A549 (cell line): ENCODE measurements at regions not wholly inside any gene's neighbourhood (a gene's known extent, or its start where the extent isn't known, plus 50 kb on each side); places are given as distances from the start of the nearest gene placed in this dataset.

ENCODE experiments used
- ATAC-seq, 2 experiments: fragments of 200-7000 bp in 1 of 2; fragments of >200 bp in 1 of 2; cut with Nextera tagmentation in 1 of 2; cut with Tn5 transposase in 1 of 2; 3 replicates each; pipeline versions ENCODE4 v1.8.0 to v1.9.1; 2018 to 2020; ENCODE audit warnings: mild to moderate bottlenecking in 1 of 2, moderate library complexity in 1 of 2
- CTCF ChIA-PET: fragments of 300-600 bp; sonication (Branson Sonifier 250); formaldehyde crosslinking; extraction: SDS; loops from one replicate; lab custom pipeline; 2021; ENCODE audit warnings: antibody characterized with exemption, inconsistent platforms; lab: Yijun Ruan, JAX
- POLR2A ChIA-PET: fragments of 350-600 bp; formaldehyde crosslinking; extraction: SDS; loops from one replicate; lab custom pipeline; 2021; ENCODE audit warnings: antibody characterized with exemption, inconsistent platforms; lab: Yijun Ruan, JAX
- DNase-seq, 2 experiments: peaks; one replicate each; pipeline versions ENCODE4 v3.0.0 to v3.0.0-alpha.2; 2011 to 2016; ENCODE audit warnings: low read depth in 1 of 2, low spot score in 1 of 2
- FAIRE-seq: peaks from 2 replicates; lab custom pipeline; 2011; peaks lifted over from hg19 to GRCh38; lab: Jason Lieb, UNC
- H3K27ac ChIP-seq, 2 experiments: fragments of >200 bp; sonication (Bioruptor Twin); formaldehyde crosslinking; 3 replicates each; pipeline ENCODE4 v1.5.1; 2016 to 2017
- H3K4me1 ChIP-seq: fragments of >200 bp; sonication (Bioruptor Twin); formaldehyde crosslinking; 3 replicates; pipeline ENCODE4 v1.6.1; 2016
- H3K4me2 ChIP-seq: fragments of >200 bp; sonication (Bioruptor Twin); formaldehyde crosslinking; 3 replicates; pipeline ENCODE4 v1.6.1; 2016
- H3K4me3 ChIP-seq: fragments of >200 bp; sonication (Bioruptor Twin); formaldehyde crosslinking; 3 replicates; pipeline ENCODE4 v1.5.1; 2016
- H3K9me3 ChIP-seq: fragments of >200 bp; sonication (Bioruptor Twin); formaldehyde crosslinking; 3 replicates; pipeline ENCODE4 v1.6.1; 2016
- CHD4 ChIP-seq: fragments of 200-600 bp; sonication (generic); IDR thresholded peaks from 2 replicates; pipeline ENCODE4 v1.6.1; 2016; ENCODE audit warnings: antibody characterized with exemption, mild to moderate bottlenecking, borderline replicate concordance
- EP300 ChIP-seq, 2 experiments: fragments of >200 bp; sonication (Bioruptor Twin); formaldehyde crosslinking; IDR thresholded peaks; 2 replicates in 1 of 2; 3 replicates in 1 of 2; pipeline ENCODE4 v1.6.1; 2016 to 2017
- ESRRA ChIP-seq: fragments of 150-350 bp; IDR thresholded peaks from 2 replicates; pipeline ENCODE4 v1.6.1; 2014; ENCODE audit warnings: mild to moderate bottlenecking, low read length, borderline replicate concordance
- FOXS1 ChIP-seq: fragments of 250-450 bp; sonication (Bioruptor Pico); IDR thresholded peaks from 2 replicates; pipeline ENCODE4 v1.5.0; 2020; ENCODE audit warnings: mild to moderate bottlenecking, moderate library complexity
- GATA3 ChIP-seq: IDR thresholded peaks from 2 replicates; pipeline ENCODE4 v1.6.1; 2012; ENCODE audit warnings: borderline replicate concordance
- HDAC2 ChIP-seq: fragments of 200-600 bp; sonication (generic); IDR thresholded peaks from 2 replicates; pipeline ENCODE4 v1.6.1; 2016
- HOXA7 ChIP-seq: fragments of 250-450 bp; sonication (Bioruptor Pico); IDR thresholded peaks from 2 replicates; pipeline ENCODE4 v1.5.0; 2020; ENCODE audit warnings: mild to moderate bottlenecking, moderate library complexity
- HOXB13 ChIP-seq: fragments of 250-450 bp; sonication (Bioruptor Pico); IDR thresholded peaks from 2 replicates; pipeline ENCODE4 v1.5.0; 2020; ENCODE audit warnings: low read depth, mild to moderate bottlenecking, moderate library complexity
- JUN ChIP-seq, 2 experiments: fragments of >200 bp; sonication (Bioruptor Twin); formaldehyde crosslinking; IDR thresholded peaks; 2 replicates in 1 of 2; 3 replicates in 1 of 2; pipeline ENCODE4 v1.6.1; 2016 to 2017
- KDM1A ChIP-seq: fragments of 200-600 bp; sonication (generic); IDR thresholded peaks from 2 replicates; pipeline ENCODE4 v1.6.1; 2016; ENCODE audit warnings: low read depth, mild to moderate bottlenecking
- NFE2L2 ChIP-seq: fragments of 150-350 bp; conservative IDR thresholded peaks from 2 replicates; pipeline ENCODE4 v1.6.1; 2014; ENCODE audit warnings: low read length
- NPAS2 ChIP-seq: fragments of 250-450 bp; sonication (Bioruptor Pico); IDR thresholded peaks from 2 replicates; pipeline ENCODE4 v1.8.0; 2022; ENCODE audit warnings: mild to moderate bottlenecking, moderate library complexity, borderline replicate concordance
- NR3C1 ChIP-seq: fragments of >200 bp; sonication (Bioruptor Twin); formaldehyde crosslinking; IDR thresholded peaks from 3 replicates; pipeline ENCODE4 v1.6.1; 2017
- POLR2AphosphoS2 ChIP-seq: conservative IDR thresholded peaks from 2 replicates; pipeline ENCODE4 v1.6.1; 2012; ENCODE audit warnings: low read length, improper control_type of control experiment, inconsistent platforms
- RAD21 ChIP-seq, 2 experiments: fragments of >200 bp in 1 of 2; sonication (Bioruptor Twin) in 1 of 2; formaldehyde crosslinking in 1 of 2; IDR thresholded peaks in 1 of 2; conservative IDR thresholded peaks in 1 of 2; 2 replicates in 1 of 2; 3 replicates in 1 of 2; pipeline ENCODE4 v1.6.1; 2012 to 2018; ENCODE audit warnings: inconsistent platforms in 1 of 2
- RARB ChIP-seq: fragments of 250-450 bp; sonication (Bioruptor Pico); IDR thresholded peaks from 2 replicates; pipeline ENCODE4 v1.8.0; 2021; ENCODE audit warnings: mild to moderate bottlenecking, moderate library complexity
- ZC3H11A ChIP-seq: fragments of 450-650 bp; IDR thresholded peaks from 2 replicates; pipeline ENCODE4 v1.6.1; 2014; ENCODE audit warnings: antibody characterized with exemption, mild to moderate bottlenecking
- ZNF302 ChIP-seq: fragments of 250-450 bp; sonication (Bioruptor Pico); IDR thresholded peaks from 2 replicates; pipeline ENCODE4 v1.9.0; 2021; ENCODE audit warnings: inconsistent platforms, mild to moderate bottlenecking, moderate library complexity
- ZSCAN20 ChIP-seq: fragments of 250-450 bp; sonication (Bioruptor Pico); IDR thresholded peaks from 2 replicates; pipeline ENCODE4 v1.8.0; 2022; ENCODE audit warnings: mild to moderate bottlenecking, moderate library complexity
- WGBS: methylation state at CpG from one replicate; pipeline ENCODE4 v1.1.6; 2017; ENCODE audit errors: missing lambda C conversion rate; 5-methylcytosine and 5-hydroxymethylcytosine counted together
- TF ChIP-seq, protein P1 (sequence below): IDR thresholded peaks from 2 replicates; pipeline ENCODE4 v1.6.1; 2012; ENCODE audit warnings: low read depth, borderline replicate concordance
- TF ChIP-seq, protein P2 (sequence below): fragments of 450-650 bp; IDR thresholded peaks from 2 replicates; pipeline ENCODE4 v1.6.1; 2014; ENCODE audit warnings: antibody characterized with exemption
- TF ChIP-seq, protein P3 (sequence below): fragments of 250-450 bp; sonication (Bioruptor Pico); IDR thresholded peaks from 2 replicates; pipeline ENCODE4 v1.5.0; 2021; ENCODE audit warnings: mild to moderate bottlenecking, moderate library complexity, borderline replicate concordance
- TF ChIP-seq, protein P4 (sequence below): fragments of 200-600 bp; sonication (generic); IDR thresholded peaks from 2 replicates; pipeline ENCODE4 v1.6.1; 2016; ENCODE audit warnings: antibody characterized with exemption, mild to moderate bottlenecking, moderate library complexity

DNA sequence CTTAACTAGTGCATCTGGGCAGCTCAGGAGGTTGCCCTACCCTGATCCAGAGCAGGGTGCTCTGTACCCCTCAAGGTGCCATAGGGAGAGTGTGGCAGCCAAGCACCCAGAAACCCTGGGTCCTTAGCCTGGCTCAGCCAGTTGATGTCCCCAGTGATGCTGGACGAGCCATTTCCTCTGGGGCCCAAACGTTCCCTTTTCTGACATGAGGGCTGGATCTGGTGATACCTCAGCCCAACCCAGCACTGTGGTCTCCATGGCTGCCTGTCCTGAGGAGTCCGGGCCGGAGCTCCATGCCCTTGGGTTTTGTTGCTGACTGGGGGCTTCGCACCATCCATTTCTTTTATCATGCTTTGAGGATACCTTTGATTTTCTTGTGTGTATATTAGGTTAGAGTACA lies 87.9 kb upstream of the IKZF1 start (continued):
- TF ChIP-seq, protein P1, sequence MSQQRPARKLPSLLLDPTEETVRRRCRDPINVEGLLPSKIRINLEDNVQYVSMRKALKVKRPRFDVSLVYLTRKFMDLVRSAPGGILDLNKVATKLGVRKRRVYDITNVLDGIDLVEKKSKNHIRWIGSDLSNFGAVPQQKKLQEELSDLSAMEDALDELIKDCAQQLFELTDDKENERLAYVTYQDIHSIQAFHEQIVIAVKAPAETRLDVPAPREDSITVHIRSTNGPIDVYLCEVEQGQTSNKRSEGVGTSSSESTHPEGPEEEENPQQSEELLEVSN, result no peak
- TF ChIP-seq CHD4 (no peak), HDAC2 (no peak), NFE2L2 (no peak), JUN (IDR thresholded peaks at IDR 0.05) (no peak), NR3C1 (no peak)
- TF ChIP-seq, all 56 proteins: peak for 0

DNA sequence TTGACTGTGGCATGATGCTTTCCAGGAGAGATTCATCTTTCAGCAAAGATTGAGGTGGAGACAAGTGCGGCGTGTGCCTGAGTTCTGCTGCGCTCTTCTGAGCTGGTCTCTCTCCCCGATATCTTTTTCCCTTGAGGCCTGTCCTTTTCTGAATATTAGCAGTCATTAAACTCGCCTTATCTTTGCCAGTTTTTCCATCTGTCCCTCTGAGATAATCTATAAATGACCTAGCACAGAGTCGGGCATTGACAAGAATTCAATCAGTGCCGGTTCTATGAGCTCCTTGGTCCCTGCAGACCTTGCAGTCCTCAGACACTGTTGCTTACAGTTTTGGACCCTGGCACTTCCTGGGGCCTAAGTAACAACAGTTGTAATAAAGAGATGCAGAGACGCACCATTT lies 89.7 kb upstream of the IKZF1 start:
- H3K4me2 ChIP-seq, result no peak overlapping the region
- TF ChIP-seq NR3C1 (no peak), ESRRA (no peak), RARB (CRISPR knock-in tag) (no peak)
- ATAC-seq (no peak), FAIRE-seq (no peak), DNase-seq (no peak)
- H3K9me3 ChIP-seq, result no peaks in the 10 kb centered on the region
- H3K27ac ChIP-seq, result no peak overlapping the region
- POLR2A ChIA-PET, result no interaction called here
- H3K4me1 ChIP-seq, result no peaks in the 10 kb centered on the region
- CTCF ChIA-PET, result interaction anchor here (0.8 to 2.8 kb wide), 5 partner anchors 9 to 948 kb away, joined by 3 to 15 read pairs (median 4); no protein-coding TSS in a partner anchor
- H3K4me3 ChIP-seq, result no peak overlapping the region
- WGBS, result 19% methylated on average over 8 of the region's 8 CpGs

DNA sequence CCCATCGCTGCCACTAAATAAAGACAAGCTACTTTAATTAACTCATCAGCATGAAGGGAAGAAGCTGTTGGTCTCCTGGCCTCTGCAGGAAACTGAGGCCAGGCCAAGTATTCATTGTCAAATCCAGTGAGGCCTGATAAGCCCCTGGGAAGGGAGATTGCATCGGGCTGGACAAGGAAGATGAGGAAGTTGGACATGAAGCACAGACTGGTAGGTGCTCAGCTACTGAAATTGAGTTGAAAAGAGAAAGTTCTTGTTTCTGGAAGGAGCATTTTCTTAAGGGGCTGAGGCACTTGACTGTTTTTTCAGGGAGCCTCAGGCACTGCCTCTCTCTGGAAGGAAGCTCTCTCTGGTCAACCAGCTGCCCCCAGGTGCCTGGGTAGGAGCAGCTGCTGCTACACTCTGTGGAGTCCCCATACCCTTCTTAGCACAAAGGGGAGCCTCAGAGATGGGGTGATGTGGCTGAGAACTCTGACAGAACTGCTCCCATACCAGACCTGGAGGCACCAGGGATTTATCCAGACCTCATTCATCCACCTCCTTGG lies 90.3 kb upstream of the IKZF1 start:
- WGBS, result 20% methylated on average over 2 of the region's 2 CpGs
- ATAC-seq (no peak), FAIRE-seq (no peak), DNase-seq (no peak)
- H3K4me3 ChIP-seq, result no peak overlapping the region
- H3K9me3 ChIP-seq, result no peaks in the 10 kb centered on the region
- TF ChIP-seq POLR2AphosphoS2 (no peak), RARB (CRISPR knock-in tag) (no peak), ZC3H11A (no peak), NR3C1 (no peak), ZSCAN20 (no peak), HOXA7 (CRISPR knock-in tag) (no peak), ZNF302 (no peak), KDM1A (no peak), CHD4 (no peak), HOXB13 (no peak), NPAS2 (CRISPR knock-in tag) (no peak), GATA3 (no peak), EP300 (IDR thresholded peaks at IDR 0.05) (no peak), FOXS1 (CRISPR knock-in tag) (no peak), RAD21 (conservative IDR thresholded peaks at IDR 0.05 in 1 of 2, IDR thresholded peaks at IDR 0.05 in 1 of 2) (no peak)
- TF ChIP-seq, protein P2, sequence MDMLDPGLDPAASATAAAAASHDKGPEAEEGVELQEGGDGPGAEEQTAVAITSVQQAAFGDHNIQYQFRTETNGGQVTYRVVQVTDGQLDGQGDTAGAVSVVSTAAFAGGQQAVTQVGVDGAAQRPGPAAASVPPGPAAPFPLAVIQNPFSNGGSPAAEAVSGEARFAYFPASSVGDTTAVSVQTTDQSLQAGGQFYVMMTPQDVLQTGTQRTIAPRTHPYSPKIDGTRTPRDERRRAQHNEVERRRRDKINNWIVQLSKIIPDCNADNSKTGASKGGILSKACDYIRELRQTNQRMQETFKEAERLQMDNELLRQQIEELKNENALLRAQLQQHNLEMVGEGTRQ, result no peak
- TF ChIP-seq, protein P3, sequence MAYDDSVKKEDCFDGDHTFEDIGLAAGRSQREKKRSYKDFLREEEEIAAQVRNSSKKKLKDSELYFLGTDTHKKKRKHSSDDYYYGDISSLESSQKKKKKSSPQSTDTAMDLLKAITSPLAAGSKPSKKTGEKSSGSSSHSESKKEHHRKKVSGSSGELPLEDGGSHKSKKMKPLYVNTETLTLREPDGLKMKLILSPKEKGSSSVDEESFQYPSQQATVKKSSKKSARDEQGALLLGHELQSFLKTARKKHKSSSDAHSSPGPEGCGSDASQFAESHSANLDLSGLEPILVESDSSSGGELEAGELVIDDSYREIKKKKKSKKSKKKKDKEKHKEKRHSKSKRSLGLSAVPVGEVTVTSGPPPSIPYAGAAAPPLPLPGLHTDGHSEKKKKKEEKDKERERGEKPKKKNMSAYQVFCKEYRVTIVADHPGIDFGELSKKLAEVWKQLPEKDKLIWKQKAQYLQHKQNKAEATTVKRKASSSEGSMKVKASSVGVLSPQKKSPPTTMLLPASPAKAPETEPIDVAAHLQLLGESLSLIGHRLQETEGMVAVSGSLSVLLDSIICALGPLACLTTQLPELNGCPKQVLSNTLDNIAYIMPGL (CRISPR knock-in tag), result no peak
- TF ChIP-seq, protein P4, sequence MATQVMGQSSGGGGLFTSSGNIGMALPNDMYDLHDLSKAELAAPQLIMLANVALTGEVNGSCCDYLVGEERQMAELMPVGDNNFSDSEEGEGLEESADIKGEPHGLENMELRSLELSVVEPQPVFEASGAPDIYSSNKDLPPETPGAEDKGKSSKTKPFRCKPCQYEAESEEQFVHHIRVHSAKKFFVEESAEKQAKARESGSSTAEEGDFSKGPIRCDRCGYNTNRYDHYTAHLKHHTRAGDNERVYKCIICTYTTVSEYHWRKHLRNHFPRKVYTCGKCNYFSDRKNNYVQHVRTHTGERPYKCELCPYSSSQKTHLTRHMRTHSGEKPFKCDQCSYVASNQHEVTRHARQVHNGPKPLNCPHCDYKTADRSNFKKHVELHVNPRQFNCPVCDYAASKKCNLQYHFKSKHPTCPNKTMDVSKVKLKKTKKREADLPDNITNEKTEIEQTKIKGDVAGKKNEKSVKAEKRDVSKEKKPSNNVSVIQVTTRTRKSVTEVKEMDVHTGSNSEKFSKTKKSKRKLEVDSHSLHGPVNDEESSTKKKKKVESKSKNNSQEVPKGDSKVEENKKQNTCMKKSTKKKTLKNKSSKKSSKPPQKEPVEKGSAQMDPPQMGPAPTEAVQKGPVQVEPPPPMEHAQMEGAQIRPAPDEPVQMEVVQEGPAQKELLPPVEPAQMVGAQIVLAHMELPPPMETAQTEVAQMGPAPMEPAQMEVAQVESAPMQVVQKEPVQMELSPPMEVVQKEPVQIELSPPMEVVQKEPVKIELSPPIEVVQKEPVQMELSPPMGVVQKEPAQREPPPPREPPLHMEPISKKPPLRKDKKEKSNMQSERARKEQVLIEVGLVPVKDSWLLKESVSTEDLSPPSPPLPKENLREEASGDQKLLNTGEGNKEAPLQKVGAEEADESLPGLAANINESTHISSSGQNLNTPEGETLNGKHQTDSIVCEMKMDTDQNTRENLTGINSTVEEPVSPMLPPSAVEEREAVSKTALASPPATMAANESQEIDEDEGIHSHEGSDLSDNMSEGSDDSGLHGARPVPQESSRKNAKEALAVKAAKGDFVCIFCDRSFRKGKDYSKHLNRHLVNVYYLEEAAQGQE, result no peak
- ChIA-PET CTCF (interaction anchor here (0.8 to 2.8 kb wide), 3 partner anchors 8 to 927 kb away, joined by 3 to 15 read pairs (median 4); no protein-coding TSS in a partner anchor), POLR2A (no interaction called here)
- H3K27ac ChIP-seq, result no peak overlapping the region
- no peak overlapping the region for H3K4me2 ChIP-seq
- H3K4me1 ChIP-seq, result no peaks in the 10 kb centered on the region
